ENCODE measurements at regions not wholly inside any gene's neighbourhood (a gene's known extent, or its start where the extent isn't known, plus 50 kb on each side); places are given as distances from the start of the nearest gene placed in this dataset.

DNA sequence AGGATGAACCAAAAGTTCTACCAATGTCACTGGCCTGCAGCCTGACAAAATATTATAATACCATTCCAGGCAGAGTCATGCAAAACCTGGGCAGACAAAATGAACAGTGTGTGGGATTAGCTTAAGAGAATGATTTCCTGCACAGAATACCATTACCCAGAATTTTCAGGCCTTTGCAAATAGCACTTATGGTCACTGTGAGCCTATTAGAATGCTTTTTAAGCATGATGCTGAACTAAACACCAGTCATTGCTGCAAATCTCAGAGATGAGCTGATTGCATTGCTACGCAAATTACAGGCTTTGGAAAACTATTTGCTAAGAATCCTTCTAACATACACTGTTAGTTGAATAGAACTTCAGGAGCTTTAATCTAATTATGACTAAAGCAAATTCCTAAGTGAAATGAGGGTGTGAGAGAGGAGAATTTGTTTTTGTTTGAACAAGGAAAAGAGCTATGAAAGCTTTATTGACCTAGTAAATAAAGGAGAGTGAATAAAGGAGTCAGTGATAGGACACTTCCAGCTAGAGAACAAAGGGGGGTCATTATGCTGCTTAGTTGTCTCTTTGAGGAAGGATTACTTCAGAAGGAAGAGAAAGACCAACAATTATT lies 398.8 kb downstream of the HS3ST3B1 start:
- no peak overlapping the region for H3K4me3 ChIP-seq (ENCODE audit: low read length)
- no peak overlapping the region for H3K56ac ChIP-seq (ENCODE audit: low read length)
- WGBS (ENCODE audit: extremely low coverage, insufficient coverage, low lambda C conversion rate) = no CpG with 5 or more reads among the region's 1 CpG
- peak; percentile 52 for DNase-seq
- H2BK120ac ChIP-seq (ENCODE audit: low read depth, low read length) = no peak overlapping the region
- H4K5ac ChIP-seq (ENCODE audit: low read length) = no peak overlapping the region
- H3K79me1 ChIP-seq (ENCODE audit: low read length) = no peaks in the 10 kb centered on the region
- no peaks in the 10 kb centered on the region for H3K79me2 ChIP-seq (ENCODE audit: control insufficient read depth, insufficient read depth, low read length)
- H3K36me3 ChIP-seq (ENCODE audit: control insufficient read depth, insufficient read depth, low read length) = no peaks in the 10 kb centered on the region
- no peak overlapping the region for H3K4ac ChIP-seq (ENCODE audit: low read depth, low read length)
- no peak overlapping the region for H3K9ac ChIP-seq (ENCODE audit: low read length)
- no peak overlapping the region for H2BK15ac ChIP-seq (replicated peaks; ENCODE audit: low read depth)
- H2AK5ac ChIP-seq (ENCODE audit: low read length) = no peak overlapping the region
- H2BK5ac ChIP-seq (ENCODE audit: low read length) = no peak overlapping the region
- no peak overlapping the region for H3K18ac ChIP-seq (ENCODE audit: low read length)
- H3K23ac ChIP-seq (ENCODE audit: low read length) = no peak overlapping the region
- H4K8ac ChIP-seq (ENCODE audit: low read depth, low read length) = no peak overlapping the region
- H3K27me3 ChIP-seq (ENCODE audit: insufficient read depth, low read length, poor library complexity) = no peaks in the 10 kb centered on the region
- no peak overlapping the region for H3K27ac ChIP-seq (ENCODE audit: low read depth, low read length)
- no peak overlapping the region for H3K4me2 ChIP-seq (ENCODE audit: low read length)
- peaks cover 2% of the 10 kb centered on the region for H3K4me1 ChIP-seq (ENCODE audit: control insufficient read depth, low read depth, low read length)

- no peak overlapping the region for H3K4me3 ChIP-seq (ENCODE audit: low read length)
- H3K4me2 ChIP-seq (ENCODE audit: low read length) = no peak overlapping the region
- H3K79me2 ChIP-seq (ENCODE audit: control insufficient read depth, insufficient read depth, low read length) = no peaks in the 10 kb centered on the region
- H3K4me1 ChIP-seq (ENCODE audit: control insufficient read depth, low read depth, low read length) = no peaks in the 10 kb centered on the region
- H3K56ac ChIP-seq (ENCODE audit: low read length) = no peak overlapping the region
- H3K9ac ChIP-seq (ENCODE audit: low read length) = no peak overlapping the region
- no peaks in the 10 kb centered on the region for H3K79me1 ChIP-seq (ENCODE audit: low read length)
- WGBS (ENCODE audit: extremely low coverage, insufficient coverage, low lambda C conversion rate) = no CpG with 5 or more reads among the region's 1 CpG
- H3K36me3 ChIP-seq (ENCODE audit: control insufficient read depth, insufficient read depth, low read length) = no peaks in the 10 kb centered on the region
- H3K4ac ChIP-seq (ENCODE audit: low read depth, low read length) = no peak overlapping the region
- no peak overlapping the region for H2AK5ac ChIP-seq (ENCODE audit: low read length)
- H4K5ac ChIP-seq (ENCODE audit: low read length) = no peak overlapping the region
- H3K27ac ChIP-seq (ENCODE audit: low read depth, low read length) = no peak overlapping the region
- no peak overlapping the region for H2BK5ac ChIP-seq (ENCODE audit: low read length)
- no peak overlapping the region for H2BK15ac ChIP-seq (replicated peaks; ENCODE audit: low read depth)
- DNase-seq = no peak
- no peak overlapping the region for H2BK120ac ChIP-seq (ENCODE audit: low read depth, low read length)
- no peak overlapping the region for H4K8ac ChIP-seq (ENCODE audit: low read depth, low read length)
- H3K18ac ChIP-seq (ENCODE audit: low read length) = no peak overlapping the region
- no peaks in the 10 kb centered on the region for H3K27me3 ChIP-seq (ENCODE audit: insufficient read depth, low read length, poor library complexity)
- H3K23ac ChIP-seq (ENCODE audit: low read length) = no peak overlapping the region
Observed at GRCh38 chr17:14693382-14693781, 392.5 kb downstream of the HS3ST3B1 start.

GRCh38 chr17:14690704-14691103 lies 389.8 kb downstream of the HS3ST3B1 start:
- H3K4me1 ChIP-seq (ENCODE audit: control insufficient read depth, low read depth, low read length) = no peaks in the 10 kb centered on the region
- no peaks in the 10 kb centered on the region for H3K36me3 ChIP-seq (ENCODE audit: control insufficient read depth, insufficient read depth, low read length)
- H3K4ac ChIP-seq (ENCODE audit: low read depth, low read length) = no peak overlapping the region
- H3K27me3 ChIP-seq (ENCODE audit: insufficient read depth, low read length, poor library complexity) = no peaks in the 10 kb centered on the region
- no peak overlapping the region for H3K56ac ChIP-seq (ENCODE audit: low read length)
- no peak overlapping the region for H3K4me2 ChIP-seq (ENCODE audit: low read length)
- no peak overlapping the region for H2BK5ac ChIP-seq (ENCODE audit: low read length)
- no peaks in the 10 kb centered on the region for H3K79me1 ChIP-seq (ENCODE audit: low read length)
- no peak overlapping the region for H3K23ac ChIP-seq (ENCODE audit: low read length)
- no peak overlapping the region for H3K18ac ChIP-seq (ENCODE audit: low read length)
- no peak overlapping the region for H2BK120ac ChIP-seq (ENCODE audit: low read depth, low read length)
- no peak overlapping the region for H4K5ac ChIP-seq (ENCODE audit: low read length)
- DNase-seq = no peak
- H2AK5ac ChIP-seq (ENCODE audit: low read length) = no peak overlapping the region
- no peak overlapping the region for H3K4me3 ChIP-seq (ENCODE audit: low read length)
- no peaks in the 10 kb centered on the region for H3K79me2 ChIP-seq (ENCODE audit: control insufficient read depth, insufficient read depth, low read length)
- no peak overlapping the region for H3K9ac ChIP-seq (ENCODE audit: low read length)
- H2BK15ac ChIP-seq (replicated peaks; ENCODE audit: low read depth) = no peak overlapping the region
- no CpG with 5 or more reads among the region's 2 CpGs for WGBS (ENCODE audit: extremely low coverage, insufficient coverage, low lambda C conversion rate)
- H3K27ac ChIP-seq (ENCODE audit: low read depth, low read length) = no peak overlapping the region
- H4K8ac ChIP-seq (ENCODE audit: low read depth, low read length) = no peak overlapping the region

- H3K4ac ChIP-seq (ENCODE audit: low read depth, low read length) = no peak overlapping the region
- no peak overlapping the region for H3K23ac ChIP-seq (ENCODE audit: low read length)
- H3K56ac ChIP-seq (ENCODE audit: low read length) = no peak overlapping the region
- H3K36me3 ChIP-seq (ENCODE audit: control insufficient read depth, insufficient read depth, low read length) = no peaks in the 10 kb centered on the region
- H3K79me1 ChIP-seq (ENCODE audit: low read length) = no peaks in the 10 kb centered on the region
- H3K4me2 ChIP-seq (ENCODE audit: low read length) = no peak overlapping the region
- no peak overlapping the region for H3K4me3 ChIP-seq (ENCODE audit: low read length)
- no peak overlapping the region for H3K27ac ChIP-seq (ENCODE audit: low read depth, low read length)
- DNase-seq = peak; percentile 34
- no peak overlapping the region for H2BK15ac ChIP-seq (replicated peaks; ENCODE audit: low read depth)
- no peak overlapping the region for H4K5ac ChIP-seq (ENCODE audit: low read length)
- H4K8ac ChIP-seq (ENCODE audit: low read depth, low read length) = no peak overlapping the region
- no peak overlapping the region for H2BK120ac ChIP-seq (ENCODE audit: low read depth, low read length)
- H2AK5ac ChIP-seq (ENCODE audit: low read length) = no peak overlapping the region
- H3K9ac ChIP-seq (ENCODE audit: low read length) = no peak overlapping the region
- no peaks in the 10 kb centered on the region for H3K4me1 ChIP-seq (ENCODE audit: control insufficient read depth, low read depth, low read length)
- WGBS (ENCODE audit: extremely low coverage, insufficient coverage, low lambda C conversion rate) = no CpG with 5 or more reads among the region's 3 CpGs
- H3K18ac ChIP-seq (ENCODE audit: low read length) = no peak overlapping the region
- no peak overlapping the region for H2BK5ac ChIP-seq (ENCODE audit: low read length)
- no peaks in the 10 kb centered on the region for H3K79me2 ChIP-seq (ENCODE audit: control insufficient read depth, insufficient read depth, low read length)
- no peaks in the 10 kb centered on the region for H3K27me3 ChIP-seq (ENCODE audit: insufficient read depth, low read length, poor library complexity)
Observed at GRCh38 chr17:14688134-14688533, 387.3 kb downstream of the HS3ST3B1 start.

- Histone ChIP-seq H3K79me2 (ENCODE audit: control insufficient read depth, insufficient read depth, low read length) (no peaks in the 10 kb centered on the region), H3K27ac (ENCODE audit: low read depth, low read length) (no peak overlapping the region), H3K79me1 (ENCODE audit: low read length) (no peaks in the 10 kb centered on the region), H3K18ac (ENCODE audit: low read length) (no peak overlapping the region), H3K27me3 (ENCODE audit: insufficient read depth, low read length, poor library complexity) (no peaks in the 10 kb centered on the region), H3K4me1 (ENCODE audit: control insufficient read depth, low read depth, low read length) (peaks cover 2% of the 10 kb centered on the region), H2BK15ac (replicated peaks; ENCODE audit: low read depth) (no peak overlapping the region), H4K5ac (ENCODE audit: low read length) (no peak overlapping the region), H2BK120ac (ENCODE audit: low read depth, low read length) (no peak overlapping the region), H2BK5ac (ENCODE audit: low read length) (no peak overlapping the region), H4K8ac (ENCODE audit: low read depth, low read length) (no peak overlapping the region), H3K56ac (ENCODE audit: low read length) (no peak overlapping the region), H2AK5ac (ENCODE audit: low read length) (no peak overlapping the region), H3K4me3 (ENCODE audit: low read length) (no peak overlapping the region), H3K4ac (ENCODE audit: low read depth, low read length) (no peak overlapping the region), H3K23ac (ENCODE audit: low read length) (no peak overlapping the region), H3K4me2 (ENCODE audit: low read length) (no peak overlapping the region), H3K36me3 (ENCODE audit: control insufficient read depth, insufficient read depth, low read length) (no peaks in the 10 kb centered on the region), H3K9ac (ENCODE audit: low read length) (no peak overlapping the region)
- WGBS (ENCODE audit: extremely low coverage, insufficient coverage, low lambda C conversion rate) = no CpG with 5 or more reads among the region's 4 CpGs
- peak; percentile 87 for DNase-seq
Observed at GRCh38 chr17:14672830-14673229, 371.9 kb downstream of the HS3ST3B1 start.

DNA sequence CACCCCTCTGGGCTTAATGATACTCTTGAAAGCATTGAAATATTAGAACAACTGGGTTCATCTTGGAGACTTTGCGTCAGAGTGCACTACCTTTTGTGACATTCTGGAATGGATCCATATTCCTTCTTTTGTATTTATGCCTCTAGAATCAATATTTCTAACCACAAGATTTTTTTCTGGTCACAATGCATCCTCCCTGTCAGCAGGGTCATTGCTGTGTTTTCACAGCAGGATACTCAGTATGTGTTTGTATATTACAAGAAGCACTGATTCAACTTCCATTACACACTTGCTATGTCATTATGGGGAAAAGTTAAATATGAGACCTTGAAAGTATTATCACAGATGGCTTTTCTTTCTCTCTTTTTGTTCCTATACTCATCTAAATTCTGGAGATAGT lies 370.0 kb downstream of the HS3ST3B1 start:
- no peak overlapping the region for H3K56ac ChIP-seq (ENCODE audit: low read length)
- H3K9ac ChIP-seq (ENCODE audit: low read length) = no peak overlapping the region
- WGBS (ENCODE audit: extremely low coverage, insufficient coverage, low lambda C conversion rate) = no CpG with 5 or more reads among the region's 1 CpG
- no peak overlapping the region for H3K27ac ChIP-seq (ENCODE audit: low read depth, low read length)
- no peak overlapping the region for H3K18ac ChIP-seq (ENCODE audit: low read length)
- no peaks in the 10 kb centered on the region for H3K79me2 ChIP-seq (ENCODE audit: control insufficient read depth, insufficient read depth, low read length)
- no peak overlapping the region for H2BK120ac ChIP-seq (ENCODE audit: low read depth, low read length)
- H4K8ac ChIP-seq (ENCODE audit: low read depth, low read length) = no peak overlapping the region
- H3K4me3 ChIP-seq (ENCODE audit: low read length) = no peak overlapping the region
- no peaks in the 10 kb centered on the region for H3K36me3 ChIP-seq (ENCODE audit: control insufficient read depth, insufficient read depth, low read length)
- H4K5ac ChIP-seq (ENCODE audit: low read length) = no peak overlapping the region
- no peak for DNase-seq
- H3K79me1 ChIP-seq (ENCODE audit: low read length) = no peaks in the 10 kb centered on the region
- H2BK5ac ChIP-seq (ENCODE audit: low read length) = no peak overlapping the region
- no peak overlapping the region for H3K23ac ChIP-seq (ENCODE audit: low read length)
- no peak overlapping the region for H2AK5ac ChIP-seq (ENCODE audit: low read length)
- no peaks in the 10 kb centered on the region for H3K27me3 ChIP-seq (ENCODE audit: insufficient read depth, low read length, poor library complexity)
- H3K4me1 ChIP-seq (ENCODE audit: control insufficient read depth, low read depth, low read length) = peaks cover 2% of the 10 kb centered on the region
- H3K4ac ChIP-seq (ENCODE audit: low read depth, low read length) = no peak overlapping the region
- no peak overlapping the region for H2BK15ac ChIP-seq (replicated peaks; ENCODE audit: low read depth)
- no peak overlapping the region for H3K4me2 ChIP-seq (ENCODE audit: low read length)

All from mesendoderm (in vitro differentiated cells).